ENCODE measurements at regions not wholly inside any gene's neighbourhood (a gene's known extent, or its start where the extent isn't known, plus 50 kb on each side); places are given as distances from the start of the nearest gene placed in this dataset.
"Not testable (repeated sequence)": the region's sequence is repeated elsewhere in the genome, so short reads cannot be mapped to it uniquely, and the experiment has no call there.

DNA sequence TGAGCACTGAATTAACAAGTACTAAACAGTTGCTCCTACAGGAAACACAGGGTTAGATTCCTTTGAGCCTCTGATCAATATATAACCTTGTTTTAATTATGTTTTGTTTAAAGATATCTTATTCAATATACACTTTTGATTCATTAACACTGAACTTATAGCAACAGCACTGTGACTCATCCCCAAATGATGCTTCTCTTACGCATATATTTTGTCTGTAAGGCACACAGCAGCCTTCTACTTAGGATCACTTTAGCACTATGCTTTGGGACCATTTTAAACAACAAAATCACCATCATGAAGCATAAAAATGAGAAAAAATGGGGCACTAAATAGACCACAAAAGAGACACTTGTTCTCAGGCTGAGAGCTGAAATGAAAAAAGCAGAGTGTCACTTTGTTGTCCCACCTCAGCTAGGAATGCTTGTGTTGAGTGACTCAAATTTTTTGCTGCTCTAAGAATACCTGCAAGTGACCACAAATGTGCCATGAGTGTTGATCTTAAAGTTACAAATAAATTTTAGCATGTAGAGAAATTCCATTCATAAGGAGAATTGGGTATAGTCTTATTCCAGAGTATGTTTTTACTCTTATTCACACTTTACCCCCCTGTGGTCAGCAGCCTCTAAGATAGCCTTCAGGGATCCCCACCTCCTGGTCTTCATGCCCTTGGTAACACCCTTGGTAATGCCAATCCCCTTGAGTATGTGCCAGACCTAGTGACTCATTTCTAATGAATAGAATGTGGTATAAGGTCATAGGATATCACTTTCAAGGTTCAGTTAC, 252.7 kb upstream of the IL12B start:
- peak; percentile 71 for DNase-seq (ENCODE audit: low read depth)

DNA sequence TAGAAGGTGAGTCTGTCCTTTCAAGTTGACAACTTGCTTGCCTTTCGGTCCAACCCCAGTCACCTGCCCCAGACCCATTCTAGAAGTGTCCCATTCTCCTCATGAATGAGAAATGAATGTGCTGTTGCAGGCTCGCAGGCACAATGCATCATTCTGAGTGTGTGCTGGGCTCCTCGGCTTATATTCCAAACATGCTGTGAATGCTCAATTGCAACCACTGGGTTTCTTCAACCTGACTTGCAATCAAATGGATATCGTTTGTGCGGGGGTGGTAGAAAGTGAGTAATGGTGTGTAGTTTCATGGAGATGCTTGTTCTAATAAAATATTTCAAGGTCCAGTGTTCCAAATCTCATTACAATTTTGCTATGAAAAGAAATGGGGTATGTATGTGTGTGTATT, 256.6 kb upstream of the IL12B start:
- no peak for DNase-seq (ENCODE audit: low read depth)

DNA sequence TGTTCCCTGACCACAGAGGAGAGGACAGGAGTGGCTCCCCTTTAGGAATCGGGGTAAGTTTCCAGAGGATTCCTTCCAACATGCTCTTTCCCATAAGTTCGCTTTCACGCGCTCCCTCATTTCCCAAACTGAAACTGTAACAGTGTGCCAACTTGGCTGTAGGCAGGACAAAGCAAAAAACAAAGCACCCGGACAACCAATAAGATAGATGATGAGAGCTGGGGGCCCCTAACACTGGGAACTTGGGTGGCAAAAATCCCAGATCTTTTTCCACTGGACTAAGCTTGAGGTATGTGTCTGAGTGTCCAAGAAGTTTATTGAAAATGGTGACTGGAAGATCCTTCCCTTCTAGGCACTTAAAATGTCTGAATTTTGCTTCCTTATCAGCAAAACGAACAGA, 258.7 kb upstream of the IL12B start:
- DNase-seq (ENCODE audit: low read depth), result no peak

DNA sequence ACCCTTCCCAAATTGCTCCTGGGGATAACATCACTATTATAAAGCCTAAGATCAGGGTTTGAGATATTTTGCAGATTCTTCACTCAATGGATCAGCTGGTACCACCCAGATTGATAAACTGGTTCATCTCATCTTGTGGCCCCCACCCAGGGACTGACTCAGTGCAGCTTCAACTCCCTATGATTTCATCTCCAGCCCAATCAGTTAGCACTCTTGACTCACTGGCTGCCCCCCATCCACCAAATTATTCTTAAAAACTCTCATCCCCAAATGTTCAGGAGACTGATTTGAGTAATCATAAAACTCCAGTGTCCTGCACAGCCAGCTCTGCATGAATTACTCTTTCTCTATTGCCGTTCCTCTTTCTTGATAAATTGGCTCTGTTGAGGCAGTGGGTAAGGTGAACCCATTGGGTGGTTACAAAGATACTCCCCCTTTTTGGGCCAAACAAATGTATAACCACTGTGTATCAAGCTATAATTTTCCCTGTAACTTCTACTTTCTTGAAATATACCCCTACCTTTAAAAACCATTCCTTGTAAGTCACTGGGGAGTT, 263.3 kb upstream of the IL12B start:
- no peak for DNase-seq (ENCODE audit: low read depth)

DNA sequence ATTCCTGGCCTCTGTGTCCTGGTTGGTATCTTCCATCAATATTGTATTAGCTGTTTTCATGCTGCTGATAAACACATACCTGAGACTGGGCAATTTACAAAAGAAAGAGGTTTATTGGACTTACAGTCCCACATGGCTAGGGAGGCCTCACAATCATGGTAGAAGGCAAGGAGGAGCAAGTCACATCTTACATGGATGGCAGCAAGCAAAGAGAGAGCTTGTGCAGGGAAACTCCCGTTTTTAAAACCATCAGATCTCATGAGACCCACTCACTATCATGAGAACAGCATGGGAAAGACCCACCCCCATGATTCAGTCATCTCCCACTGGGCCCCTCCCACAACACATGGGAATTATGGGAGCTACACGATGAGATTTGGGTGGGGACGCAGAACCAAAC, 265.3 kb upstream of the IL12B start:
- DNase-seq (ENCODE audit: low read depth), result not testable (repeated sequence)

DNA sequence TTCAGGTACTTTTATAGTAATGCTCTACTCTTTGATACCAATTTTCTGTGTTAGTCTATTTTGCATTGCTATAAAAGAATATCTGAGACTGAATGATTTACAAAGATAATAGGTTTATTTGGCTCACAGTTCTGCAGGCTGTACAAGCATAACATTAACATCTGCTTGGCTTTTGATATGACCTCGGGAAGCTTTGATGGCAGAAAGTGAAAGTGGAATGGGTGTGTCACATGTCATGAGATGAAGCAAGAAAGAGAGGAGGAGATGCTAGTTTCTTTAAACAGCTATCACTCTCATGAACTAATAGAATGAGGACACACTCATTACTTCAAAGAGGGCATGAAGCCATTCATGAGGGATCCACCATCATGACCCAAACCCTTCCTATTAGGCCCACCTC, 270.9 kb upstream of the IL12B start:
- no peak for DNase-seq (ENCODE audit: low read depth)

DNA sequence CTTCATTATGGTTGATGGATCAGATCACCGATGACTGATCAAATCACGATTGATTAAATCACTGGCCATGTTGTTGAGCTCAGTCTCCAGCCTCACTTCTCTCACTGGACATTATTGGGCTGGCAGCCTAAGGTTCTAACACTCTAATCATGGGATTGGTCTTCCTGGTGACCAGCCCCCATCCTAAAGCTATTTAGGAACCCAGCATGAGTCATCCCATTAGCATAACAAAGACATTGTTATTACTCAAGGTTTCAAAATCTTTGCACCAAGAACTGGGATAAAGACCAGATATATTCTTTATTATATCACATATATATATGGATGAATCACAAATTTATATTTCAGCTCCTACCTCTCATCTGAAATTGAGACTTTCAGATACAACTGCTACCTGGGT, 272.1 kb upstream of the IL12B start:
- no peak for DNase-seq (ENCODE audit: low read depth)

DNA sequence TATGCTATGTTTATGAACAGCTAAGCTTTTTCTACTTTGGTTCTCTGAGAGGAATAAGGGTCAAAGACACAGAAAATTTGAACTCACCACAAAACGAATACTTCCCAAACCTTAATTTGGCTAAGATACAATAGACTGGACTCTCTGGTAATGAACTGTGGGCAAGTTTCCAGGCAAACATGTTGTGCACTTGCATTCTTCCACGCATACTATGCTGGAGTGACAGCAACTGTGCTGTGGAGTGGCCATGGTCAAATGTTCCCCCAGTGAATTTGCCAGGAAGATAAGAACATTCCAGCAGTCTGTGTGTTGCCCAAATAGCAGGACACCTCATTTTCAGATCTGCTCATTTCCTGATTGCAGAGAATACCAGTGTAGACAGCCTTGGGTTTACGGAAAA, 275.3 kb upstream of the IL12B start:
- DNase-seq (ENCODE audit: low read depth), result no peak

DNA sequence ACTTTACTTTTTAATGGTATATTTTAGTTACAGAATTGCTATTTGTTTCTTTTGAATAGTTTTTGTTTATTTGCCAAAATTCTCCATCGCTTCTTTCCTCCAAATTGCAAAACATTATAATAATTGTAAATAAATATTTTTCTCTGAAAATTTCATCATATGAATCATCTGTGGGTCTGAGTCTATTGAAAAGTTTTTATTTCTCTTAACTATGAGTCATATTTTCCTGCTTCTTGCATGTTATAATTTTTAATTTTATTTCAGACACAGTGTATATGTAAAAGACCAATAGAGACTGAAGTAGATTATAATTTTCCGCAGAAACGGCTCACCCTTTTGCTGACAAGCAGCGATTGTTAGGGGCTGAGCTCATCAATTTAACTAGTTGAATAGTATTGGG, 279.1 kb upstream of the IL12B start:
- no peak for DNase-seq (ENCODE audit: low read depth)

DNA sequence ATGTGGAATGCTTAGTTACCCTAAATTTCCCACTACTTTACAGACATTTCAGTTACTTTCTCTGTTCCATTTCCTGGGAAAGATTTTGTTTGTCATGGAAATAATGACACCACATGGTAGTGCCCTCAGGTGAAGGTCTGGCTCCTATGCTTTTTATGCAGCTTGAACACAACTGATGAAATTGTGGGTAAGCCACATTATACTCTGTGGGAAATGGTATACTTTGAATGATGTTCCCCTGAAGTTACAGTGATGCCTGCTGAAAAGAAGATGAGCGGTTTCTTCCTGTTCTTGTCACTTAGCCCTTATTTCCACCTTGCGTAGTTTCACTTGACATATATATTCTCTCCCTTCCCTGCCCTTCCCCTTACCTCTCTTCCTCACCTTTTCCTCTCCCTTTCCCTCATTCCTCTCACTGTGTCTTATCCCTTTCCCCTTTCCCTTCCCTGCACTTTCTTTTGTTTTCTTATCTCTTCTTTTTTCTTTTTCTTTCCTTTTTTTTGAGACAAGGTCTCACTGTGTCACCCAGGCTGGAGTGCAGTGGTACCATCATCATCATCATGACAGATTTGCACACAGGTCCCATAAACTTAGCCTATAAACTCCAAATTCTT, 280.8 kb upstream of the IL12B start:
- no peak for DNase-seq (ENCODE audit: low read depth)

DNA sequence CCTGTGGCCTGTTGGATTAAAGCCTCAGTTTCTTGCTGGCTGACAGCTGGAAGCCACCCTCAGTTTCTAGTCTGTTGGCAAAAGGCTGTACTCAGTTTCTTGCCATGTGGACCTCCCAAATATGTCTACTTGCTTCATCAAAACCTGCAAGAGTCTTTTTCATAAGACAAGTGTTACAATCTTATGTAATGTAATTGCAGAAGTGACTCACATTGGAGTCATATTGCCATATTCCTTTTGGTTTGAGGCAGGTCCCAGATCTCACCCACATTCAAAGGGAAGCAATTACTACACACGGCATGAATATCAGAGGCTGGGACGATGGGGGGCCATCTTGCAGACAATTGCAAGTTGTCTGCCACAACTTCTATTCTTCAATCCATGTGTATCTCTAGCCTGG, 286.7 kb upstream of the IL12B start:
- DNase-seq (ENCODE audit: low read depth), result peak; percentile 71

DNA sequence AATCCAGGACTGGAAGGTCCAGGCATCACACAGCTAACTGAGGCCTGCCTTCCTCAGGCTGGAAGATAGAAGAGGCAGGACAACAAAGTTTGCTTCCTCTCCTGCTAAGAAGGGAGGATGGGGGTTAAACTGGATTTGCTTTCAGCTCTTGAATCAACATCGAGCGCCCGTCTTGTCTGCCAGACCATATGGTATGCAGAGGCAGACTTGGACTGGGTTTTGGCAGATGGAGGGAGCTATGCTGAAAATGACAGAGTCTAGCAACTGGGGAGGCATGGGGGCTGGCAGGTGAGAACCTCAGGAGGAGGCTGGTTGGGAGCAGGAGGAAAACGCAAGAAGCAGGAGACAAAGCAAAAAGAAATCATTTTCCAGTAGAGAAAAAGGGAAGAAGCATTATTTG, 289.5 kb upstream of the IL12B start:
- DNase-seq (ENCODE audit: low read depth), result no peak

DNA sequence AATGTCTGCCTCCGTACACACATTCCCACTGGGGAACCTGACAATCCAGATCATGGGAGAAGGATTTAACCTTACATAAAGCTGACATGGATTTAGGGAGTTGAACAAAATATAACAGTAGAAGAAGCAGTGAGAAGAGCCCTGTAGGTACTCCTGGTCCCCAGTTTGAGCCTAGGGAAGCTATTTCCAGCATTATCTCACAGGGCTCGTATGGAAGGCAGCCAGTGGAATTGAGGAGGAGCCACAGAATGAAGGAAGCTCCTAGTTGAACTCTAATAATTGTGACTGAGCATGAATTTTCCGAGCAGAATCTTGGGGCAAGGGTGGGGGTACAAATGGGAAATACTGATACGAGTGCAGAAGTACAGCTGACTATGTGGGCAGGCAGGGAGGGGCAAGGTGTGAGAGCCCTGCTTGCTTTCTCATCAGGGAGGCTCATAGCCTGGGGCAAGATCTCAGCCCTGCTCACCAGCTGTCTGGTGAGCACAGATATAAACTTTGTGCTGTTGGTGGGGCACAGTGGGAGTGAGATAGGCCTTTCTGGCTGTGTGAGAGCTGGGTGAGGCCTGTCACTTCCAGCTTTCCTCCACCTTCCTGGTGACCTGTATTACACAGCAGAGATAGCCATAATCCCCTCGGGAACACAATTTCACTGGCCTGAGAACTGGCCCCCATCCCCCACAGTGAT, 290.7 kb upstream of the IL12B start:
- DNase-seq (ENCODE audit: low read depth), result no peak

DNA sequence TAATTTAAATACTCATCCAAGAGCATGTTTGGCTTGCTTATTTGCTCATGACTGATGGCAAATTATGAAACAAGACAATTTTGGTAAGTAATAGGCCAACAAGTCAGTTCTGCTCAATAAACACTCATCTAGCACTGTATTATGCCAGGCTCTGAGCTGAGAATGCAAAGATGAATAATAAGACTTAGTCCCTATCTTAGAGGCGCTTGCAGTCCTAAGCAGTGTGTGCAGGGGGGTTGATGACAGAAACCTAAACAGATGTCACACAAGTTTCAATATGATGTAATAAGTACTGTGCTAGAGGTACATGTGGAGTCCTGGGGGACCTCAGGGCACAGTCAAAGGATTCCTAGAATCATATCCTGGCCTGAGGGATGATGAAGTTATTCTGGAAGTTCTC, 287.6 kb upstream of the ADRA1B start:
- DNase-seq (ENCODE audit: low read depth), result no peak

DNA sequence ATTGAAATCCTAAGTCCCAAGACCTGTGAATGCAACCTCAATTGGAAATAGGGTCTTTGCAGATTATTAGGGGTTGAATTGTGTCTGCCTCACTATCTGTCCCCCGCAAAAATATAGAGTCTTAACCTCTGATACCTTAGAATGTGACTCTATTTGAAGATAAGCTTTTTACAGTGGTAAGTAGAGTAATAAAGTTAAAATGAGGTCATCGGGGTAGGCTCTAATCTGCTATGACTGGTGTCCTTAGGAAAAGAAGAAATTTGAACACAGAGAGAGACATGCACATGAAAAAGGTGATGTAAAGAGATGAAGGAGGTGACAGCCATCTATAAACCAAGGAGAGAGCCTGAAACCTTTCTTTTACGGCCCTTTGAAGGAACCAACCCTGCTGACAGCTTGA, 287.1 kb upstream of the ADRA1B start:
- DNase-seq (ENCODE audit: low read depth), result no peak

DNA sequence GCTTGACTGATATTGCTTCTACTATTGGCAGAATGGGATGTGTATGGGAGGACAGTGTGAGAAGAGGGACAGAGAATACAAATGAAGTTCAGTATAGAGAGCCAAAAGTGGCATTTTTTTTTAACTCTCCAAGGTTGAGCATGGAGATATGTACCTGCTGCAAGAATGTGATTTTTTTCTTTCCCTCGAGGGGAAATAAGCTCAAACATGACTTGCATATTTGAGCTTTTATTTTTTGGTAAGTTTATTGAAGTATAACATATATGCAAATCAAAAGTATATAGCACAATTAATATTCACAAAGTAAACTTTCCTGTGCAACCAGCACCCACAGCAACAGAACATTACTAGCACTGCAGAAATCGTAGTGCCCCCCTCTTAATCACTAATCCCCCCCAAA, 285.7 kb upstream of the ADRA1B start:
- DNase-seq (ENCODE audit: low read depth), result no peak

DNA sequence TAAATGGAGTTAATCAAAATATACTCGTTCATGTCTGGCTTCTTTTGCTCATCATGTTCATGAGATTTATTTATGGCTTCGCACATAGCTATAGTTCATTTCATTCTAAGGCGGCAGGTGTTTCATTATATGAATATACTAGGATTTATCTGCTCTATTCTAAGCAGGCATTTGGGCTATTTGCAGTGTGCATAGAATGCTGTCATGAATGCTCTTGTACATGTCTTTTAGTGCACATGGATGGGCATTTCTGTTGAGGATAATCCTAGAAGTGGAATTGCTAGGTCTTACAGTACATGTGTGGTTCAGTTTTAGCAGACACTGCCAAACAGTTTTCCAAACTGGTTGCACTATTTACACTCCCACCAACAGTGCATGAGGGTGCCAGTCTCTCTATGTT, 285.3 kb upstream of the ADRA1B start:
- no peak for DNase-seq (ENCODE audit: low read depth)

DNA sequence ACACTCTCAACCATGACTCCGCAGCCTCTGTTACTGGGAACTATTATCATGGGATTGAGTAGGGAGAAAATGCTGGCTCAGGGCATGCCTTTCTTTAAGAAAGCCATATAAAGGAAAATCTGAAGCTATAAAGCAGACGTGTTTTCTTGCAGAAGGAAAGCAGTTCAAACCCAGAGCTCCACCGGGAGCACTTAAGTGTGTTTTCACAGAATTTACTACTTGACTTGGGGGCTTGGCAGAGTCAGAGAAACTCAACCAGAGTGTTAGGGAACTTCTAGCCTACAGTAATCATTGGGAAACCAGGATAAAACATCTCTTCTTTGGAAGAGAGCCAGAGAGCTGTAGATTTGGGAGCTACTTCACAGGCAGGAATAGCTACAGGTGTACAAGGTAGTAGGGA, 283.4 kb upstream of the ADRA1B start:
- DNase-seq (ENCODE audit: low read depth), result no peak

DNA sequence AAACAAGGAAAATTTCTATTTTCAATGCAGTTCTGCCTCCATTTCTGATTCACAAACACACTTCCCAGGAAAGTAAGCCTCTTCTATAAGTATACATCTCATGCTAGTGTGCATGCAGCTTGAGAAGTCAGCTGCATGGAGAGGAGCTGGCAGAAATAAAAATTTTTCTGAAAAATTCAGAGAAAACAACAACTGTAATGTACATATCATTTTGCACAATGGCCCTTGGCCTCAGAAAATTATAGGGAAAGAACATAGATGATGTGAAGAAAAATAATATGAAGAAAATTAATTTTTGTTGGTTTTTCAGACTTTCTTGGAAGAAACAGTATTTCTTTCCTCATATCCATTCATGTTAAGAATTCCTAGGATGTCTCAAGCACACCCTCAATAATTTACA, 277.8 kb upstream of the ADRA1B start:
- DNase-seq (ENCODE audit: low read depth), result no peak

DNA sequence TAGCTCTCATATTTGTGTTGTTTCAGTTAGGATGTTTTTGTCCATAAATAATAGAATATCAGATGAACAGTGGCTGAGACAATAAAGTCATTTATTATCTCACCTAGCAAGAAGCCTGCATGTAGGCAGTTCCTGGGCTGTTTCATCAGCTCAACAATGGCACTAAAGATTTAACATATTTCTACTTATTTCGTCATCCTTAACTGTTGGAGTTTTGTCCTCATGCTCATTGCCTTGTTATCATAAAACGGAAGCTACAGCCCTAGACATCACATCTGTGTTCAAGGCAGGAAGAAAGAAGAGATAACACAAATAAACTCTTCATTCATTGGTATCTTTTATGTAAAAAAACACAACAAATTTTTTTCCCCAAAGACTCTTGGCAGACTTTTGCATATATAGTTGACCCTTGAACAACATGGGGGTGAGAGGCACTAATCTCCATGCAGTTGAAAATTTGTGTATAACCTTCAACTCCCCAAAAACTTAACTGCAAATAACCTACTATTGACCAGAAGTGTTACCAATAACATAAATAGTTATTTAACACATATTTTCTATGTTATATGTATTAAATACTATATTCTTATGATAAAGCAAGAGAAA, 277.2 kb upstream of the ADRA1B start:
- DNase-seq (ENCODE audit: low read depth), result no peak

DNA sequence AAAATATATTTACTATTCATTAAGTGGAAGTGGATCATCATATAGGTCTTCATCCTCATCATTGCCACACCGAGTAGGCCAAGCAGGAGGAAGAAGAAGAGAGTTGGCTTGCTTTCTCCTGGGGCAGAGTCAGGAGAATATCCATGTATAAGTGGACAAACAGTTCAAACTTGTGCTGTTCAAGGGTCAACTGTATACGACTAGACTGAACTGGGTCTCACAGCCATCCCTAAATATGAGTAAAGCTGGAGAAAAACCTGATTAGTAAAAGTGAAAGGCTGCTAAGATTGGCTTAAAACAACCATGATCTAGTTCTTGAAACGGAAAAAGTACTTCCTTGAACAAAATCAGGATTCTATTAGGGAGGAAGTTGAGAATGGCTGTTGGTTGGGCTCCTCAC, 276.7 kb upstream of the ADRA1B start:
- no peak for DNase-seq (ENCODE audit: low read depth)

DNA sequence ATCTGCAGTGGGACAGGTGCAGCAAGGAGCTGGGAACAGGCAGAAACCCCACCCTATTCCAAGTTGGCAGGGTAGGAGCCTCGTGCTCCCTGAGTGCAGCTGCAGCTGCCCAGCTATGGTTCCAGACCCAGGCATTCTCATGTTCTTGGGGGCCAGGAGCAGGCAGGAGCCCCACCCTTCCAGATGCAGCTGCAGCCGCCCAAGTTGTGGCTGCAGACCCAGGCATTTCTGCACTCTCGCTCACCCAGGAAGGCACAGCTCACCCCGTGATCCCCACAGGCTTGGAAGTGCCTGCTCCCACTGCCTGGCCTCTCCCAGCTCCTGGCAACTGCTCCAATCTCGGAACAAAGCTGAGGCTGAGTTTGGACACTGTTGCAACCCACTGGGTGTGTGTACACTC, 275.8 kb upstream of the ADRA1B start:
- DNase-seq (ENCODE audit: low read depth), result no peak
